Osteocyte (in vitro differentiated cells): ENCODE measurements at regions not wholly inside any gene's neighbourhood (a gene's known extent, or its start where the extent isn't known, plus 50 kb on each side); places are given as distances from the start of the nearest gene placed in this dataset.

ENCODE experiments used
- DNase-seq: peaks from one replicate; pipeline ENCODE4 v3.0.0; 2021; ENCODE audit warnings: mixed read lengths; ENCODE audit not compliant: unreplicated experiment; ENCODE audit errors: extremely low spot score
- H3K27ac Mint-ChIP-seq: one replicate; pipeline ENCODE4 v1.8.0; 2021; ENCODE audit warnings: mild to moderate bottlenecking, mixed read lengths; ENCODE audit not compliant: unreplicated experiment
- H3K27me3 Mint-ChIP-seq: one replicate; pipeline ENCODE4 v1.8.0; 2021; ENCODE audit warnings: mixed read lengths; ENCODE audit not compliant: unreplicated experiment
- H3K36me3 Mint-ChIP-seq: one replicate; pipeline ENCODE4 v1.8.0; 2021; ENCODE audit warnings: mixed read lengths; ENCODE audit not compliant: unreplicated experiment
- H3K4me1 Mint-ChIP-seq: one replicate; pipeline ENCODE4 v1.8.0; 2021; ENCODE audit warnings: mixed read lengths; ENCODE audit not compliant: unreplicated experiment
- H3K4me3 Mint-ChIP-seq: one replicate; pipeline ENCODE4 v1.8.0; 2021; ENCODE audit warnings: mild to moderate bottlenecking, moderate library complexity, mixed read lengths; ENCODE audit not compliant: unreplicated experiment
- H3K9me3 Mint-ChIP-seq: one replicate; pipeline ENCODE4 v1.8.0; 2021; ENCODE audit warnings: mixed read lengths; ENCODE audit not compliant: unreplicated experiment
- CTCF ChIP-seq: fragments of 200-600 bp; sonication (generic); IDR thresholded peaks from 2 replicates; pipeline ENCODE4 v1.5.0; 2021; ENCODE audit warnings: antibody characterized with exemption, mild to moderate bottlenecking, moderate library complexity

GRCh38 chr18:55778788-55779690 is 191.0 kb upstream of the TCF4 start:
- Mint-ChIP-seq H3K4me3 (peak overlapping the region; percentile 81), H3K36me3 (no peaks in the 10 kb centered on the region), H3K4me1 (peaks cover 28% of the 10 kb centered on the region), H3K9me3 (no peaks in the 10 kb centered on the region), H3K27ac (peak overlapping the region; percentile 56), H3K27me3 (no peaks in the 10 kb centered on the region)
- DNase-seq: no peak
- TF ChIP-seq CTCF: no peak

GRCh38 chr18:55777666-55778304 is 189.8 kb upstream of the TCF4 start:
- no peaks in the 10 kb centered on the region for H3K9me3 Mint-ChIP-seq

GRCh38 chr18:55775972-55776371 is 188.0 kb upstream of the TCF4 start:
- TF ChIP-seq CTCF: peak; percentile 29
- no peaks in the 10 kb centered on the region for H3K9me3 Mint-ChIP-seq
- peaks cover 19% of the 10 kb centered on the region for H3K4me1 Mint-ChIP-seq
- H3K27ac Mint-ChIP-seq: no peak overlapping the region
- no peaks in the 10 kb centered on the region for H3K36me3 Mint-ChIP-seq
- no peak for DNase-seq
- H3K4me3 Mint-ChIP-seq: no peak overlapping the region
- H3K27me3 Mint-ChIP-seq: no peaks in the 10 kb centered on the region

More at GRCh38 chr18:55777666-55778304, 189.8 kb upstream of the TCF4 start:
- no peak for DNase-seq
- TF ChIP-seq CTCF: no peak
- Mint-ChIP-seq H3K27ac (no peak overlapping the region), H3K36me3 (no peaks in the 10 kb centered on the region), H3K27me3 (no peaks in the 10 kb centered on the region), H3K4me3 (no peak overlapping the region), H3K4me1 (peaks cover 28% of the 10 kb centered on the region)

- no peaks in the 10 kb centered on the region for H3K27me3 Mint-ChIP-seq
- no peaks in the 10 kb centered on the region for H3K9me3 Mint-ChIP-seq
- peaks cover 8% of the 10 kb centered on the region for H3K4me1 Mint-ChIP-seq
- no peak overlapping the region for H3K4me3 Mint-ChIP-seq
- no peak overlapping the region for H3K27ac Mint-ChIP-seq
- no peak for TF ChIP-seq CTCF
- H3K36me3 Mint-ChIP-seq: no peaks in the 10 kb centered on the region
- no peak for DNase-seq
Observed at GRCh38 chr18:55774505-55774904, 186.5 kb upstream of the TCF4 start.

GRCh38 chr18:55768255-55768654 is 180.3 kb upstream of the TCF4 start:
- no peak for DNase-seq
- H3K4me3 Mint-ChIP-seq: no peak overlapping the region
- TF ChIP-seq CTCF: no peak

More at GRCh38 chr18:55768255-55768654, 180.3 kb upstream of the TCF4 start:
- H3K36me3 Mint-ChIP-seq: no peaks in the 10 kb centered on the region
- H3K27me3 Mint-ChIP-seq: no peaks in the 10 kb centered on the region
- H3K4me1 Mint-ChIP-seq: peaks cover 10% of the 10 kb centered on the region
- H3K27ac Mint-ChIP-seq: no peak overlapping the region
- no peaks in the 10 kb centered on the region for H3K9me3 Mint-ChIP-seq
